ENCODE measurements at regions not wholly inside any gene's neighbourhood (a gene's known extent, or its start where the extent isn't known, plus 50 kb on each side); places are given as distances from the start of the nearest gene placed in this dataset.

DNA sequence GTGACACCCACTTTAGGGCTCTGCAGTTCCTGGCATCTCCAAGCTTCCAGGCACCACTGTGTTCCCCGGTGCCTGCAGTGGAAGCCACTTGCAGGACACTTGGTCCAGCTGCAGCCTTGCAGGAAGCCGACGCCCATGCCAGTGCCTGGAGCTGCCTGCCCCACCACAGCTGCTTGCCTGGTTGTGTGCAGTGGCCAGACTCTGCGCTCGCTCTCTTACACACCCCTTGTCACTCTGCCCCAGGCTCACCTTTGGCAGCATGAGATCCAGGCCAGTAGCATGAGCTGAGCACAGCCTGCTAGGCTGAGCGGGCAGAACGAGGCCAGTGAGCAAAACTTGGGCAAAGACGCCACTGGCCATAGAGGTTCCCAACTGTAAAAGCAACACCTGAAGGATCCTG is 57.7 kb downstream of the SLITRK1 start:
- TF ChIP-seq, protein P1, sequence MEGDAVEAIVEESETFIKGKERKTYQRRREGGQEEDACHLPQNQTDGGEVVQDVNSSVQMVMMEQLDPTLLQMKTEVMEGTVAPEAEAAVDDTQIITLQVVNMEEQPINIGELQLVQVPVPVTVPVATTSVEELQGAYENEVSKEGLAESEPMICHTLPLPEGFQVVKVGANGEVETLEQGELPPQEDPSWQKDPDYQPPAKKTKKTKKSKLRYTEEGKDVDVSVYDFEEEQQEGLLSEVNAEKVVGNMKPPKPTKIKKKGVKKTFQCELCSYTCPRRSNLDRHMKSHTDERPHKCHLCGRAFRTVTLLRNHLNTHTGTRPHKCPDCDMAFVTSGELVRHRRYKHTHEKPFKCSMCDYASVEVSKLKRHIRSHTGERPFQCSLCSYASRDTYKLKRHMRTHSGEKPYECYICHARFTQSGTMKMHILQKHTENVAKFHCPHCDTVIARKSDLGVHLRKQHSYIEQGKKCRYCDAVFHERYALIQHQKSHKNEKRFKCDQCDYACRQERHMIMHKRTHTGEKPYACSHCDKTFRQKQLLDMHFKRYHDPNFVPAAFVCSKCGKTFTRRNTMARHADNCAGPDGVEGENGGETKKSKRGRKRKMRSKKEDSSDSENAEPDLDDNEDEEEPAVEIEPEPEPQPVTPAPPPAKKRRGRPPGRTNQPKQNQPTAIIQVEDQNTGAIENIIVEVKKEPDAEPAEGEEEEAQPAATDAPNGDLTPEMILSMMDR (IDR thresholded peaks at IDR 0.05; ENCODE audit: insufficient read depth, low read length): no peak
- TF ChIP-seq POLR2AphosphoS5 (IDR thresholded peaks at IDR 0.05; ENCODE audit: low read depth): no peak
- TF ChIP-seq GABPA (IDR thresholded peaks at IDR 0.05; ENCODE audit: low read depth): no peak
- no peak for TF ChIP-seq REST (IDR thresholded peaks at IDR 0.05; ENCODE audit: insufficient replicate concordance, low read depth)
- TF ChIP-seq SPI1 (IDR thresholded peaks at IDR 0.05; ENCODE audit: borderline replicate concordance, low read depth): no peak

All from HL-60 (cell line).